HepG2 (cell line): ENCODE measurements at regions not wholly inside any gene's neighbourhood (a gene's known extent, or its start where the extent isn't known, plus 50 kb on each side); places are given as distances from the start of the nearest gene placed in this dataset.

Source experiments
- ATAC-seq: fragments of 200-7000 bp; cut with Tn5 transposase; 3 replicates; pipeline ENCODE4 v1.9.1; 2020; ENCODE audit warnings: mild to moderate bottlenecking, moderate library complexity
- BruUV-seq: library from RNA; stranded (reverse); fragments of 400-500 nt; replicated peaks from 2 replicates; lab custom pipeline; 2021; lab: Mats Ljungman, UMichigan
- CTCF ChIA-PET: fragments of 300-600 bp; formaldehyde crosslinking; extraction: SDS; loops from one replicate; lab custom pipeline; 2021; ENCODE audit warnings: low total read pairs, inconsistent platforms, low intra/inter-chr PET ratio; lab: Yijun Ruan, JAX
- POLR2A ChIA-PET: fragments of 350-600 bp; sonication (Branson Sonifier 250); formaldehyde crosslinking; loops from one replicate; lab custom pipeline; 2020; ENCODE audit warnings: antibody characterized with exemption, inconsistent platforms; lab: Yijun Ruan, JAX
- DNase-seq: peaks from one replicate; pipeline ENCODE4 v3.0.0-alpha.2; 2015; ENCODE audit warnings: low spot score
- FAIRE-seq: peaks from 3 replicates; lab custom pipeline; 2011; peaks lifted over from hg19 to GRCh38; lab: Jason Lieb, UNC
- H2AFZ ChIP-seq: one replicate; pipeline ENCODE4 v1.6.1; 2011; ENCODE audit warnings: low read length, inconsistent platforms
- H3K27ac ChIP-seq: fragments of 300-600 bp; 3 replicates; pipeline ENCODE4 v1.8.0; 2011; ENCODE audit warnings: mixed run types, mild to moderate bottlenecking, mixed read lengths, low read length, inconsistent platforms; ENCODE audit not compliant: insufficient read depth; ENCODE audit errors: extremely low read length
- H3K27me3 ChIP-seq, 2 experiments: fragments of 200-600 bp in 1 of 2; 2 replicates in 1 of 2; 3 replicates in 1 of 2; pipeline versions ENCODE4 v1.6.0 to v1.8.0; 2011; ENCODE audit warnings: low read length in 2 of 2, mild to moderate bottlenecking in 2 of 2, moderate library complexity in 2 of 2, inconsistent platforms in 1 of 2; ENCODE audit not compliant: insufficient read depth in 2 of 2, control insufficient read depth in 1 of 2
- H3K36me3 ChIP-seq, 2 experiments: fragments of 200-600 bp in 1 of 2; replicated peaks in 1 of 2; 2 replicates in 1 of 2; 3 replicates in 1 of 2; pipeline versions ENCODE4 v1.5.1 to v1.8.0; 2011; ENCODE audit warnings: low read length in 2 of 2, inconsistent platforms in 1 of 2; ENCODE audit not compliant: insufficient read depth in 2 of 2, control insufficient read depth in 1 of 2
- H3K4me1 ChIP-seq: 2 replicates; pipeline ENCODE4 v1.5.1; 2012; ENCODE audit warnings: low read length, inconsistent platforms; ENCODE audit not compliant: insufficient read depth
- H3K4me2 ChIP-seq: 2 replicates; pipeline ENCODE4 v1.6.0; 2011; ENCODE audit warnings: low read depth, low read length, inconsistent platforms
- H3K4me3 ChIP-seq, 3 experiments: fragments of 200-600 bp in 1 of 3; sonication (generic), shearing (Covaris generic) in 1 of 3; replicated peaks in 1 of 3; 2 replicates each; pipeline ENCODE4 v1.5.1; 2011 to 2016; ENCODE audit warnings: low read length in 3 of 3, inconsistent platforms in 2 of 3, low read depth in 2 of 3, mild to moderate bottlenecking in 2 of 3, control low read depth in 1 of 3, mixed read lengths in 1 of 3; ENCODE audit not compliant: insufficient read depth in 1 of 3
- H3K79me2 ChIP-seq: one replicate; pipeline ENCODE4 v1.6.1; 2011; ENCODE audit warnings: low read length, inconsistent platforms; ENCODE audit not compliant: insufficient read depth
- H3K9ac ChIP-seq: 2 replicates; pipeline ENCODE4 v1.6.0; 2011; ENCODE audit warnings: mild to moderate bottlenecking, low read depth, low read length, inconsistent platforms; ENCODE audit not compliant: insufficient read depth
- H3K9me3 ChIP-seq: 2 replicates; pipeline ENCODE4 v1.5.1; 2012; ENCODE audit warnings: mild to moderate bottlenecking, low read length
- H4K20me1 ChIP-seq: 2 replicates; pipeline ENCODE4 v1.6.0; 2011; ENCODE audit warnings: inconsistent platforms, mild to moderate bottlenecking, low read length, moderate library complexity; ENCODE audit not compliant: insufficient read depth
- BCL3 ChIP-seq: sonication (generic); formaldehyde crosslinking; IDR thresholded peaks from 2 replicates; pipeline ENCODE4 v1.5.1; 2020; ENCODE audit warnings: mild to moderate bottlenecking, missing genetic modification reagents, moderate library complexity
- FOXP1 ChIP-seq, 2 experiments: fragments of 450-650 bp in 1 of 2; IDR thresholded peaks; 2 replicates each; pipeline ENCODE4 v1.6.1; 2017 to 2018; ENCODE audit warnings: antibody characterized with exemption in 1 of 2
- HNF1B ChIP-seq: sonication (generic); formaldehyde crosslinking; IDR thresholded peaks from 2 replicates; pipeline ENCODE4 v1.5.1; 2020; ENCODE audit warnings: mild to moderate bottlenecking, moderate library complexity, missing genetic modification reagents
- KAT8 ChIP-seq: IDR thresholded peaks from 2 replicates; pipeline ENCODE4 v1.6.1; 2016; ENCODE audit warnings: missing genetic modification reagents, missing compliant biosample characterization
- KMT2B ChIP-seq: IDR thresholded peaks from 2 replicates; pipeline ENCODE4 v1.6.1; 2016; ENCODE audit warnings: missing genetic modification reagents, missing compliant biosample characterization
- XRCC5 ChIP-seq: fragments of 200-400 bp; formaldehyde crosslinking; optimal IDR thresholded peaks from 2 replicates; pipeline ENCODE3; 2017; ENCODE audit warnings: mild to moderate bottlenecking, low read length
- ZBED4 ChIP-seq: sonication (generic); formaldehyde crosslinking; IDR thresholded peaks from 2 replicates; pipeline ENCODE4 v1.4.0; 2020; ENCODE audit warnings: missing genetic modification reagents, borderline replicate concordance
- ZBTB2 ChIP-seq: sonication (generic); formaldehyde crosslinking; IDR thresholded peaks from 2 replicates; pipeline ENCODE4 v1.8.0; 2022; ENCODE audit warnings: low read depth, missing genetic modification reagents
- ZFP91 ChIP-seq: sonication (generic); formaldehyde crosslinking; IDR thresholded peaks from 2 replicates; pipeline ENCODE4 v1.9.0; 2022; ENCODE audit warnings: missing genetic modification reagents, mild to moderate bottlenecking, borderline replicate concordance
- ZNF414 ChIP-seq: sonication (generic); formaldehyde crosslinking; IDR thresholded peaks from 2 replicates; pipeline ENCODE4 v1.5.0; 2020; ENCODE audit warnings: missing genetic modification reagents
- ZNF484 ChIP-seq: sonication (generic); formaldehyde crosslinking; IDR thresholded peaks from 2 replicates; pipeline ENCODE4 v1.5.1; 2020; ENCODE audit warnings: mild to moderate bottlenecking, low read depth, missing genetic modification reagents, borderline replicate concordance
- ZNF773 ChIP-seq: sonication (generic); formaldehyde crosslinking; IDR thresholded peaks from 2 replicates; pipeline ENCODE4 v1.4.0; 2020; ENCODE audit warnings: missing genetic modification reagents, borderline replicate concordance
- WGBS: methylation state at CpG from one replicate; pipeline ENCODE4 v1.1.6; 2017; ENCODE audit warnings: low lambda C conversion rate; 5-methylcytosine and 5-hydroxymethylcytosine counted together
- in situ Hi-C: cut with HindIII; loops from 2 replicates; pipeline ENCODE4 v1.10.0; 2017; ENCODE audit warnings: low pct_unique_long_range_greater_than_20kb; ENCODE audit not compliant: extremely low pct_ligation_motif_present
- intact Hi-C: fragments of 100-400 bp; cut with micrococcal nuclease; formaldehyde crosslinking; loops from one replicate; pipeline ENCODE4 v1.10.0; 2022; ENCODE audit not compliant: unreplicated experiment

- TF ChIP-seq ZFP91 (CRISPR knock-in tag): no peak
- no peak for TF ChIP-seq ZNF414
- TF ChIP-seq ZNF484 (CRISPR knock-in tag): no peak
Observed at GRCh38 chr6:126267626-126268025, 72.3 kb upstream of the CENPW start (continued).

GRCh38 chr6:126268092-126268491, 71.8 kb upstream of the CENPW start:
- Histone ChIP-seq H3K9ac (no peak overlapping the region), H4K20me1 (no peaks in the 10 kb centered on the region), H2AFZ (no peak overlapping the region), H3K4me3 (no peak overlapping the region), H3K79me2 (no peaks in the 10 kb centered on the region), H3K9me3 (no peaks in the 10 kb centered on the region), H3K27ac (no peak overlapping the region), H3K27me3 (no peaks in the 10 kb centered on the region), H3K36me3 (no peaks in the 10 kb centered on the region), H3K4me2 (no peak overlapping the region), H3K4me1 (no peaks in the 10 kb centered on the region)
- DNase-seq (no peak), ATAC-seq (no peak), FAIRE-seq (no peak)
- ChIA-PET CTCF (no interaction called here), POLR2A (no interaction called here)
- 95% methylated on average over 2 of the region's 2 CpGs for WGBS
- intact Hi-C loops: no loop called here
- BruUV-seq: no TSS peak
- in situ Hi-C loops: no loop called here
- TF ChIP-seq ZBED4 (CRISPR knock-in tag): no peak
- TF ChIP-seq ZBTB2 (CRISPR knock-in tag): no peak
- TF ChIP-seq KAT8 (CRISPR knock-in tag): no peak
- TF ChIP-seq XRCC5: no peak
- TF ChIP-seq HNF1B: no peak
- no peak for TF ChIP-seq BCL3 (CRISPR knock-in tag)
- TF ChIP-seq KMT2B (CRISPR knock-in tag): no peak
- no peak for TF ChIP-seq FOXP1 (IDR thresholded peaks at IDR 0.05)
- no peak for TF ChIP-seq FOXP1 (CRISPR knock-in tag; IDR thresholded peaks at IDR 0.05)
- no peak for TF ChIP-seq ZNF773 (CRISPR knock-in tag)
